HepG2 (cell line): ENCODE measurements at regions not wholly inside any gene's neighbourhood (a gene's known extent, or its start where the extent isn't known, plus 50 kb on each side); places are given as distances from the start of the nearest gene placed in this dataset.

Source experiments
- ELF3 ChIP-seq: IDR thresholded peaks from 2 replicates; pipeline ENCODE4 v1.6.1; 2016; ENCODE audit warnings: missing genetic modification reagents, missing compliant biosample characterization
- IRX3 ChIP-seq: sonication (generic); formaldehyde crosslinking; IDR thresholded peaks from 2 replicates; pipeline ENCODE4 v1.8.1; 2023; ENCODE audit warnings: mild to moderate bottlenecking, low read depth, missing genetic modification reagents, borderline replicate concordance
- JUNB ChIP-seq: sonication (generic); formaldehyde crosslinking; IDR thresholded peaks from 2 replicates; pipeline ENCODE4 v1.8.0; 2022; ENCODE audit warnings: missing genetic modification reagents, mild to moderate bottlenecking, borderline replicate concordance
- NFKB2 ChIP-seq: sonication (generic); formaldehyde crosslinking; IDR thresholded peaks from 2 replicates; pipeline ENCODE4 v1.4.0; 2020; ENCODE audit warnings: missing genetic modification reagents, borderline replicate concordance
- RAD21 ChIP-seq: fragments of 450-650 bp; formaldehyde crosslinking; IDR thresholded peaks from 2 replicates; pipeline ENCODE4 v1.5.0; 2020; ENCODE audit warnings: mild to moderate bottlenecking
- SETDB1 ChIP-seq: sonication (generic); formaldehyde crosslinking; IDR thresholded peaks from 2 replicates; pipeline ENCODE4 v1.5.1; 2020; ENCODE audit warnings: missing genetic modification reagents, mild to moderate bottlenecking, borderline replicate concordance
- TCF7L2 ChIP-seq: IDR thresholded peaks from 2 replicates; pipeline ENCODE4 v1.6.1; 2011; ENCODE audit warnings: mild to moderate bottlenecking, low read depth, low read length, moderate library complexity
- XRCC5 ChIP-seq: fragments of 200-400 bp; formaldehyde crosslinking; optimal IDR thresholded peaks from 2 replicates; pipeline ENCODE3; 2017; ENCODE audit warnings: mild to moderate bottlenecking, low read length
- ZBTB21 ChIP-seq: sonication (generic); formaldehyde crosslinking; IDR thresholded peaks from 2 replicates; pipeline ENCODE4 v1.4.0; 2020; ENCODE audit warnings: missing genetic modification reagents
- ZNF501 ChIP-seq: sonication (generic); formaldehyde crosslinking; IDR thresholded peaks from 2 replicates; pipeline ENCODE4 v1.5.1; 2020; ENCODE audit warnings: mild to moderate bottlenecking, moderate library complexity, missing genetic modification reagents
- TF ChIP-seq, protein P1 (sequence below): sonication (generic); formaldehyde crosslinking; IDR thresholded peaks from 2 replicates; pipeline ENCODE4 v1.5.0; 2020; ENCODE audit warnings: mild to moderate bottlenecking, missing genetic modification reagents, moderate library complexity
- TF ChIP-seq, protein P2 (sequence below): IDR thresholded peaks from 2 replicates; pipeline ENCODE4 v1.6.1; 2012; ENCODE audit warnings: inconsistent platforms
- TF ChIP-seq, protein P3 (sequence below), 2 experiments: sonication (generic) in 1 of 2; formaldehyde crosslinking in 1 of 2; IDR thresholded peaks; 2 replicates each; pipeline versions ENCODE4 v1.4.0 to v1.6.1; 2018 to 2020; ENCODE audit warnings: missing genetic modification reagents in 2 of 2, borderline replicate concordance in 1 of 2, low read depth in 1 of 2, mild to moderate bottlenecking in 1 of 2, missing biosample characterization in 1 of 2
- TF ChIP-seq, protein P4 (sequence below): sonication (generic); formaldehyde crosslinking; conservative IDR thresholded peaks from 2 replicates; pipeline ENCODE4 v1.4.0; 2020; ENCODE audit warnings: missing genetic modification reagents

DNA sequence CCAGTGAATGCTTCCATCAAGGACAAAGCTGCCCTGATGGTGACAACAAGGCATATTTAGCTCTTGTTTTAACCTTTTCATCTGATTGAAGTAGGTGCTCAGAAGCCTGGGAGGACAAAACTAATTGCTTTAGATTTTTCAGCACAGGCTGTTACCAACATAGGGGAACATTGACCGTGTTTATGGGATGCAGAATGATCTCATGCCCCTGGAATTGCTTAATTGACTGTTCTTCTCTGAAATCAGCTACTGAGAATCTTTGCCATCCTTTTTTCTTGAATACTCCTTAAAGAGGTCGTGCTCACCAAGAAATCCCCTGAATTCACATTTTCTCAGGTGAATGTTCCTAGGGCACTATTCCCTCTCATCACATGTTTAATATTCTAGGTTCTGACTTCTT lies 95.9 kb upstream of the CCDC190 start:
- no peak for TF ChIP-seq SETDB1
- TF ChIP-seq, protein P1, sequence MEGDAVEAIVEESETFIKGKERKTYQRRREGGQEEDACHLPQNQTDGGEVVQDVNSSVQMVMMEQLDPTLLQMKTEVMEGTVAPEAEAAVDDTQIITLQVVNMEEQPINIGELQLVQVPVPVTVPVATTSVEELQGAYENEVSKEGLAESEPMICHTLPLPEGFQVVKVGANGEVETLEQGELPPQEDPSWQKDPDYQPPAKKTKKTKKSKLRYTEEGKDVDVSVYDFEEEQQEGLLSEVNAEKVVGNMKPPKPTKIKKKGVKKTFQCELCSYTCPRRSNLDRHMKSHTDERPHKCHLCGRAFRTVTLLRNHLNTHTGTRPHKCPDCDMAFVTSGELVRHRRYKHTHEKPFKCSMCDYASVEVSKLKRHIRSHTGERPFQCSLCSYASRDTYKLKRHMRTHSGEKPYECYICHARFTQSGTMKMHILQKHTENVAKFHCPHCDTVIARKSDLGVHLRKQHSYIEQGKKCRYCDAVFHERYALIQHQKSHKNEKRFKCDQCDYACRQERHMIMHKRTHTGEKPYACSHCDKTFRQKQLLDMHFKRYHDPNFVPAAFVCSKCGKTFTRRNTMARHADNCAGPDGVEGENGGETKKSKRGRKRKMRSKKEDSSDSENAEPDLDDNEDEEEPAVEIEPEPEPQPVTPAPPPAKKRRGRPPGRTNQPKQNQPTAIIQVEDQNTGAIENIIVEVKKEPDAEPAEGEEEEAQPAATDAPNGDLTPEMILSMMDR: no peak
- TF ChIP-seq, protein P2, sequence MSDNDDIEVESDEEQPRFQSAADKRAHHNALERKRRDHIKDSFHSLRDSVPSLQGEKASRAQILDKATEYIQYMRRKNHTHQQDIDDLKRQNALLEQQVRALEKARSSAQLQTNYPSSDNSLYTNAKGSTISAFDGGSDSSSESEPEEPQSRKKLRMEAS: no peak
- TF ChIP-seq RAD21 (CRISPR knock-in tag): no peak
- no peak for TF ChIP-seq IRX3 (CRISPR knock-in tag)
- TF ChIP-seq, protein P3, sequence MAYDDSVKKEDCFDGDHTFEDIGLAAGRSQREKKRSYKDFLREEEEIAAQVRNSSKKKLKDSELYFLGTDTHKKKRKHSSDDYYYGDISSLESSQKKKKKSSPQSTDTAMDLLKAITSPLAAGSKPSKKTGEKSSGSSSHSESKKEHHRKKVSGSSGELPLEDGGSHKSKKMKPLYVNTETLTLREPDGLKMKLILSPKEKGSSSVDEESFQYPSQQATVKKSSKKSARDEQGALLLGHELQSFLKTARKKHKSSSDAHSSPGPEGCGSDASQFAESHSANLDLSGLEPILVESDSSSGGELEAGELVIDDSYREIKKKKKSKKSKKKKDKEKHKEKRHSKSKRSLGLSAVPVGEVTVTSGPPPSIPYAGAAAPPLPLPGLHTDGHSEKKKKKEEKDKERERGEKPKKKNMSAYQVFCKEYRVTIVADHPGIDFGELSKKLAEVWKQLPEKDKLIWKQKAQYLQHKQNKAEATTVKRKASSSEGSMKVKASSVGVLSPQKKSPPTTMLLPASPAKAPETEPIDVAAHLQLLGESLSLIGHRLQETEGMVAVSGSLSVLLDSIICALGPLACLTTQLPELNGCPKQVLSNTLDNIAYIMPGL (CRISPR knock-in tag; IDR thresholded peaks at IDR 0.05; ENCODE audit: borderline replicate concordance in 1 of 2, low read depth in 1 of 2): no peak
- TF ChIP-seq, protein P4, sequence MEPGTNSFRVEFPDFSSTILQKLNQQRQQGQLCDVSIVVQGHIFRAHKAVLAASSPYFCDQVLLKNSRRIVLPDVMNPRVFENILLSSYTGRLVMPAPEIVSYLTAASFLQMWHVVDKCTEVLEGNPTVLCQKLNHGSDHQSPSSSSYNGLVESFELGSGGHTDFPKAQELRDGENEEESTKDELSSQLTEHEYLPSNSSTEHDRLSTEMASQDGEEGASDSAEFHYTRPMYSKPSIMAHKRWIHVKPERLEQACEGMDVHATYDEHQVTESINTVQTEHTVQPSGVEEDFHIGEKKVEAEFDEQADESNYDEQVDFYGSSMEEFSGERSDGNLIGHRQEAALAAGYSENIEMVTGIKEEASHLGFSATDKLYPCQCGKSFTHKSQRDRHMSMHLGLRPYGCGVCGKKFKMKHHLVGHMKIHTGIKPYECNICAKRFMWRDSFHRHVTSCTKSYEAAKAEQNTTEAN (CRISPR knock-in tag): no peak
- no peak for TF ChIP-seq ZBTB21 (CRISPR knock-in tag)
- no peak for TF ChIP-seq ELF3 (CRISPR knock-in tag)
- no peak for TF ChIP-seq ZNF501 (CRISPR knock-in tag)
- TF ChIP-seq JUNB (CRISPR knock-in tag): no peak
- TF ChIP-seq XRCC5: no peak
- TF ChIP-seq TCF7L2: no peak
- no peak for TF ChIP-seq NFKB2
